D721Med (cell line): ENCODE measurements at regions not wholly inside any gene's neighbourhood (a gene's known extent, or its start where the extent isn't known, plus 50 kb on each side); places are given as distances from the start of the nearest gene placed in this dataset.
"Not testable (repeated sequence)": the region's sequence is repeated elsewhere in the genome, so short reads cannot be mapped to it uniquely, and the experiment has no call there.

Experiments used
- DNase-seq: peaks from one replicate; pipeline ENCODE4 v3.0.0; 2011; ENCODE audit warnings: low spot score; ENCODE audit not compliant: insufficient read length
- FAIRE-seq: peaks from 2 replicates; lab custom pipeline; 2011; peaks lifted over from hg19 to GRCh38; lab: Jason Lieb, UNC
- CTCF ChIP-seq: IDR thresholded peaks from 2 replicates; pipeline ENCODE4 v1.5.1; 2012; ENCODE audit warnings: mild to moderate bottlenecking, control low read depth; ENCODE audit not compliant: insufficient read depth; ENCODE audit errors: missing control alignments

GRCh38 chr6:84842525-84843166, 78.2 kb upstream of the TBX18 start:
- no peak for TF ChIP-seq CTCF
- DNase-seq (no peak), FAIRE-seq (no peak)

DNA sequence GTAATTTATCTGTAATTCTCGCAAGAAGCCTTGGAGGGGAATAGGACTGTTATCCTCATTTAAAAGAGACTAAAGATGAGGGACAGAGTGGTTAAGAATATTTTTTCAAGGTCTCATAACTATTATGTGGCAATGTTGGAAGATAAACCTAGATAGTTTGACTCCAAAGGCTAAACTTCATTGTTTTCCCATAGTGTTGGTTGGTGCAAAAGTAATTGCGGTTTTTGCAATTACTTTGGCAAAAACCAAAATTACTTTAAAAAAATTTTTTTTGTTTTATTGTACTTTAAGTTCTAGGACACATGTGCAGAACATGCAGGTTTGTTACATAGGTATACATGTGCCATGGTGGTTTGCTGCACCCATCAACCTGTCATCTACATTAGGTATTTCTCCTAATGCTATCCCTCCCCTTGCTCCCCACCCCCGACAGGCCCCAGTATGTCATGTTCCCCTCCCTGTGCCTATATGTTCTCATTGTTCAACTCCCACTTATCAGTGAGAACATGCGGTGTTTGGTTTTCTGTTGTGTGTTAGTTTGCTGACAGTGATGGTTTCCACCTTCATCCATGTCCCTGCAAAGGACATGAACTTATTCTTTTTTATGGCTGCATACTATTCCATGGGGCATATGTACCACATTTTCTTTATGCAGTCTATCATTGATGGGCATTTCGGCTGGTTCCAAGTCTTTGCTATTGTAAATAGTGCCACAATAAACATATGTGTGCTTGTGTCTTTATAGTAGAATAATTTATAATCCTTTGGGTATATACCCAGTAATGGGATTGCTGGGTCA, 72.9 kb upstream of the TBX18 start:
- not testable (repeated sequence) for FAIRE-seq, DNase-seq

- FAIRE-seq = no peak
- TF ChIP-seq CTCF = no peak
- no peak for DNase-seq
These were observed 72.0 kb upstream of the TBX18 start for GRCh38 chr6:84836366-84836765.

DNA sequence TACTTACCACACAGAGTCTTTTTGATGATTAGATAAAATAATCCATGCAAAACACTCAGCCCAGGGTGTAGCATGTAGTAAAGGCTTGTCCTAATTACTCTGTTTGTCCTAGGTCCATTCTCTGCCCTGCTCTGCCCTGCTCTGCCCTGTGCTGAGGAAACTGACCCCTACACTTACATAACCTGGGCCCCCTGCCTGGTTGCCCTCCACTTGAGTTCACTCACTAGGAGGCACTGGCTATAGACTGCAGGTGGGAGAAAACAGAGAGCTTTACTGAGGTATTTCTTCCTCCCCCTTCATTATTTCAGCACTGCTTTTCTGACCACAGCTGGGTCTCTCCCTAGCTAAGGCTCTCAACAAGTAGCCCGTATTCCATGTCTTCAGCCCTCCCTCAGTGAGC, 70.9 kb upstream of the TBX18 start:
- DNase-seq (no peak), FAIRE-seq (no peak)
- TF ChIP-seq CTCF = no peak

GRCh38 chr6:84831924-84832323, 67.5 kb upstream of the TBX18 start:
- not testable (repeated sequence) for FAIRE-seq, DNase-seq

DNA sequence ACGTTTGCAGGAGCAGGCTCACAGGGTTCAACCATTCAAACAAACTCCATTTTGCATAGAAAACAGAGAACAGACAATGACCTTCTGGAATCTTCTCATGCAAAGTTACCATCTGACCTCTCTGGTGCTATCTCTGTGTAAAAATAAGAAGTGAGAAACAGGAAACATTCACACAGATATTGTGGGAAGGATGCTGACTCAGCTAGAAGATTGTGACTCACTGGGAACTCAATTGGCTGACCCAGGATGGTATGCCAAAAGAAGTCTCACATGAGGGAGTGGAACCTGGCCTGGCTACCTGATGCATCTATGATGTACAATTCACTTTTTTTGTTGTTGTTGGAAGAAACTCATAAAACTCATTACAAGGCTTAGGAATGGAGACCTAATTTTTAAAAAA, 61.1 kb upstream of the TBX18 start:
- FAIRE-seq (no peak), DNase-seq (no peak)
- TF ChIP-seq CTCF = no peak

GRCh38 chr6:84821314-84821713, 56.9 kb upstream of the TBX18 start:
- not testable (repeated sequence) for DNase-seq, FAIRE-seq

- DNase-seq (no peak), FAIRE-seq (no peak)
- no peak for TF ChIP-seq CTCF
These were observed 52.3 kb upstream of the TBX18 start for GRCh38 chr6:84816741-84817140.
